ENCODE measurements at regions not wholly inside any gene's neighbourhood (a gene's known extent, or its start where the extent isn't known, plus 50 kb on each side); places are given as distances from the start of the nearest gene placed in this dataset.
"Not testable (repeated sequence)": the region's sequence is repeated elsewhere in the genome, so short reads cannot be mapped to it uniquely, and the experiment has no call there.

- no peaks in the 10 kb centered on the region for H3K27me3 ChIP-seq
- no peak overlapping the region for H3K4me3 ChIP-seq
- no peak for TF ChIP-seq CTCF (IDR thresholded peaks at IDR 0.05)
- no peaks in the 10 kb centered on the region for H3K9me3 ChIP-seq
- ATAC-seq (no peak), DNase-seq (no peak)
- intact Hi-C loops (cut with DNase I), result no loop called here
- H3K4me1 ChIP-seq, result no peaks in the 10 kb centered on the region
- H3K27ac ChIP-seq, result no peak overlapping the region
- H3K36me3 ChIP-seq, result no peaks in the 10 kb centered on the region
Observed at GRCh38 chr4:141560056-141560455, 76.3 kb upstream of the IL15 start.

GRCh38 chr4:141562649-141563048 is 73.7 kb upstream of the IL15 start:
- no peak overlapping the region for H3K4me3 ChIP-seq
- intact Hi-C loops (cut with DNase I), result no loop called here

GRCh38 chr4:141563723-141564122 is 72.7 kb upstream of the IL15 start:
- H3K27me3 ChIP-seq, result no peaks in the 10 kb centered on the region
- no peak for DNase-seq
- TF ChIP-seq CTCF (IDR thresholded peaks at IDR 0.05), result no peak
- no peak overlapping the region for H3K27ac ChIP-seq
- no peaks in the 10 kb centered on the region for H3K36me3 ChIP-seq
- no peak for ATAC-seq
- H3K4me3 ChIP-seq, result no peak overlapping the region
- intact Hi-C loops (cut with DNase I), result no loop called here
- H3K9me3 ChIP-seq, result no peaks in the 10 kb centered on the region
- H3K4me1 ChIP-seq, result no peaks in the 10 kb centered on the region

More at GRCh38 chr4:141562649-141563048, 73.7 kb upstream of the IL15 start:
- Histone ChIP-seq H3K4me1 (no peaks in the 10 kb centered on the region), H3K27me3 (no peaks in the 10 kb centered on the region), H3K9me3 (no peaks in the 10 kb centered on the region), H3K36me3 (no peaks in the 10 kb centered on the region), H3K27ac (no peak overlapping the region)
- no peak for DNase-seq
- ATAC-seq, result no peak
- no peak for TF ChIP-seq CTCF (IDR thresholded peaks at IDR 0.05)

GRCh38 chr4:141564961-141565360 is 71.4 kb upstream of the IL15 start:
- H3K4me3 ChIP-seq; ATAC-seq; H3K9me3 ChIP-seq; H3K27ac ChIP-seq; intact Hi-C loops (cut with DNase I); H3K36me3 ChIP-seq; H3K27me3 ChIP-seq; DNase-seq; H3K4me1 ChIP-seq: not testable (repeated sequence)

GRCh38 chr4:141565379-141566089 is 70.8 kb upstream of the IL15 start:
- no peak for TF ChIP-seq CTCF (IDR thresholded peaks at IDR 0.05)
- ATAC-seq, result no peak
- intact Hi-C loops (cut with DNase I), result no loop called here
- no peak overlapping the region for H3K27ac ChIP-seq
- no peak for DNase-seq
- no peaks in the 10 kb centered on the region for H3K36me3 ChIP-seq
- no peaks in the 10 kb centered on the region for H3K4me1 ChIP-seq
- H3K4me3 ChIP-seq, result no peak overlapping the region
- H3K9me3 ChIP-seq, result no peaks in the 10 kb centered on the region
- H3K27me3 ChIP-seq, result no peaks in the 10 kb centered on the region

GRCh38 chr4:141567326-141567915 is 69.0 kb upstream of the IL15 start:
- no peaks in the 10 kb centered on the region for H3K27me3 ChIP-seq
- no peak for TF ChIP-seq CTCF (IDR thresholded peaks at IDR 0.05)
- H3K4me1 ChIP-seq, result no peaks in the 10 kb centered on the region
- intact Hi-C loops (cut with DNase I), result no loop called here
- ATAC-seq (no peak), DNase-seq (no peak)
- no peaks in the 10 kb centered on the region for H3K36me3 ChIP-seq
- H3K4me3 ChIP-seq, result no peak overlapping the region
- H3K9me3 ChIP-seq, result no peaks in the 10 kb centered on the region
- H3K27ac ChIP-seq, result no peak overlapping the region

Measured in upper lobe of right lung (tissue), 1 donor.